Naive B cell (primary cell): ENCODE measurements at regions not wholly inside any gene's neighbourhood (a gene's known extent, or its start where the extent isn't known, plus 50 kb on each side); places are given as distances from the start of the nearest gene placed in this dataset.

Experiments used
- ATAC-seq, 2 donors: fragments of 150-1000 bp; cut with Tn5 transposase; 2 replicates each; pipeline ENCODE4 v1.10.0; 2021; ENCODE audit warnings: low read depth in 2 of 2, mild to moderate bottlenecking in 2 of 2, moderate library complexity in 2 of 2
- DNase-seq: peaks from one replicate; pipeline ENCODE4 v3.0.0; 2022
- H3K27ac Mint-ChIP-seq, 6 donors: one replicate each; pipeline ENCODE4 v1.8.0; 2020 to 2022; ENCODE audit warnings: mild to moderate bottlenecking in 6 of 6, mixed read lengths in 6 of 6, moderate library complexity in 5 of 6, inconsistent platforms in 2 of 6
- H3K27me3 Mint-ChIP-seq, 3 donors: one replicate each; pipeline ENCODE4 v1.8.0; 2021 to 2022; ENCODE audit warnings: mixed read lengths in 3 of 3, mild to moderate bottlenecking in 1 of 3
- H3K36me3 Mint-ChIP-seq, 2 donors: one replicate each; pipeline ENCODE4 v1.8.0; 2020 to 2022; ENCODE audit warnings: mixed read lengths in 2 of 2, inconsistent platforms in 1 of 2, mild to moderate bottlenecking in 1 of 2
- H3K4me1 Mint-ChIP-seq, 3 donors: one replicate each; pipeline ENCODE4 v1.8.0; 2020 to 2022; ENCODE audit warnings: mixed read lengths in 3 of 3, inconsistent platforms in 1 of 3, mild to moderate bottlenecking in 1 of 3, moderate library complexity in 1 of 3
- H3K4me3 Mint-ChIP-seq, 8 donors: one replicate each; pipeline ENCODE4 v1.8.0; 2020 to 2022; ENCODE audit warnings: mild to moderate bottlenecking in 8 of 8, mixed read lengths in 8 of 8, moderate library complexity in 8 of 8, inconsistent platforms in 2 of 8
- H3K9me3 Mint-ChIP-seq, 7 donors: one replicate each; pipeline ENCODE4 v1.8.0; 2020 to 2022; ENCODE audit warnings: mixed read lengths in 7 of 7, mild to moderate bottlenecking in 5 of 7, inconsistent platforms in 2 of 7, moderate library complexity in 1 of 7

GRCh38 chrX:43479070-43479469 lies 177.0 kb upstream of the MAOA start:
- no peak for ATAC-seq
- peaks cover 0 to 8% (median 5%) of the 10 kb centered on the region in 7 donors for H3K9me3 Mint-ChIP-seq
- H3K27ac Mint-ChIP-seq = no peak overlapping the region
- no peak for DNase-seq
- H3K36me3 Mint-ChIP-seq = peaks cover 0 to 9% of the 10 kb centered on the region in 2 donors
- peaks cover 0 to 23% (median 0%) of the 10 kb centered on the region in 3 donors for H3K27me3 Mint-ChIP-seq
- peaks cover 4 to 5% (median 4%) of the 10 kb centered on the region in 3 donors for H3K4me1 Mint-ChIP-seq
- no peak overlapping the region for H3K4me3 Mint-ChIP-seq

DNA sequence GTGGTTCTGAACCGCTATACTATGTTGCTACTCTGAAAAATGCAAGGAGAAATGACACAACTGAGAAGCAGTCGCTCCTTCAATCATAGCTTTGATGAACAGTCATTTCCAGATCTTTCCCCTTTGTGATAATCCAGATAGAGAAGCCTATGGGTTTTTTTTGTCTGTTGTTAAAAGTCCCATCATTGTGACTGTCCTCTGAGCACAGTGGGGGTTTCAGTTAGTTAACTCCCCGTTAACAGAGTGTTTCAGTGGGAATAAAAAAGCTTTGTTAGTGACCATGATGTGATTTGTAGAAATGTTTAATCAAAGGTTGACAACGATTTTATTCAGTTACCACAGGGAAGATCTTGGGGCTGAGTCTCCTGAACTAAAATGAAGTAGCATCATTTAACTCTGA lies 176.2 kb upstream of the MAOA start:
- no peak for ATAC-seq
- H3K9me3 Mint-ChIP-seq = peaks cover 0 to 8% (median 5%) of the 10 kb centered on the region in 7 donors
- H3K4me1 Mint-ChIP-seq = peaks cover 4 to 5% (median 4%) of the 10 kb centered on the region in 3 donors
- DNase-seq = no peak
- H3K36me3 Mint-ChIP-seq = peaks cover 0 to 9% of the 10 kb centered on the region in 2 donors
- no peak overlapping the region for H3K4me3 Mint-ChIP-seq
- H3K27me3 Mint-ChIP-seq = peaks cover 0 to 23% (median 0%) of the 10 kb centered on the region in 3 donors
- H3K27ac Mint-ChIP-seq = peak overlapping the region in 2 of 6 donors; percentile 24 to 47

- peaks cover 0 to 8% (median 5%) of the 10 kb centered on the region in 7 donors for H3K9me3 Mint-ChIP-seq
- ATAC-seq (no peak), DNase-seq (no peak)
- peaks cover 4 to 5% (median 4%) of the 10 kb centered on the region in 3 donors for H3K4me1 Mint-ChIP-seq
- peaks cover 0 to 31% (median 0%) of the 10 kb centered on the region in 3 donors for H3K27me3 Mint-ChIP-seq
- H3K27ac Mint-ChIP-seq = no peak overlapping the region
- peaks cover 0 to 9% of the 10 kb centered on the region in 2 donors for H3K36me3 Mint-ChIP-seq
- H3K4me3 Mint-ChIP-seq = no peak overlapping the region
Observed at GRCh38 chrX:43481576-43481975, 174.5 kb upstream of the MAOA start.

GRCh38 chrX:43493756-43494155 lies 162.3 kb upstream of the MAOA start:
- H3K27me3 Mint-ChIP-seq = peaks cover 0 to 12% (median 0%) of the 10 kb centered on the region in 3 donors
- H3K4me1 Mint-ChIP-seq = no peaks in the 10 kb centered on the region
- ATAC-seq (no peak), DNase-seq (no peak)
- H3K4me3 Mint-ChIP-seq = no peak overlapping the region
- H3K9me3 Mint-ChIP-seq = peaks cover 0 to 12% (median 3%) of the 10 kb centered on the region in 7 donors
- no peaks in the 10 kb centered on the region for H3K36me3 Mint-ChIP-seq
- no peak overlapping the region for H3K27ac Mint-ChIP-seq

DNA sequence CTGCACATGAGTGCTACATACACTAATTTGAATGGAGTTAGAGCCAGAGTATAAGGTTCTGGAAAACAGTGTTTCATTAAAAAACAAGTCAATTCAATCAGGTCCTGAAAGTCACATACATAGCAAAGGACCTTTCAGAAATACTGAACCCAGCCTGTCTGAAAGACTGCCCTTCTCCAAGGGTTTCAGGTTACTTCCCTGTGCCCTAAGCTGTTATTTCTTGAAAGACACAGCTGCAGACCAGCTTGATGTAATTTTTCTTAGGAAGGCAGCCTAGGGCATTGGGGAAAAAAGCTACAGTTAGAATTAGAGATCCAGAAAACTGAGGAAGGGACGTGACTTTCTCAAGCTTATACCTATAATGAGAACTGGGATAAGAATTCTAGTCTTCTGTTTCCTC lies 155.9 kb upstream of the MAOA start:
- Mint-ChIP-seq H3K9me3 (peaks cover 0 to 4% (median 2%) of the 10 kb centered on the region in 7 donors), H3K36me3 (no peaks in the 10 kb centered on the region), H3K4me1 (peaks cover 0 to 8% (median 7%) of the 10 kb centered on the region in 3 donors), H3K27me3 (peaks cover 0 to 26% (median 8%) of the 10 kb centered on the region in 3 donors), H3K27ac (no peak overlapping the region), H3K4me3 (no peak overlapping the region)
- no peak for ATAC-seq
- DNase-seq = no peak

DNA sequence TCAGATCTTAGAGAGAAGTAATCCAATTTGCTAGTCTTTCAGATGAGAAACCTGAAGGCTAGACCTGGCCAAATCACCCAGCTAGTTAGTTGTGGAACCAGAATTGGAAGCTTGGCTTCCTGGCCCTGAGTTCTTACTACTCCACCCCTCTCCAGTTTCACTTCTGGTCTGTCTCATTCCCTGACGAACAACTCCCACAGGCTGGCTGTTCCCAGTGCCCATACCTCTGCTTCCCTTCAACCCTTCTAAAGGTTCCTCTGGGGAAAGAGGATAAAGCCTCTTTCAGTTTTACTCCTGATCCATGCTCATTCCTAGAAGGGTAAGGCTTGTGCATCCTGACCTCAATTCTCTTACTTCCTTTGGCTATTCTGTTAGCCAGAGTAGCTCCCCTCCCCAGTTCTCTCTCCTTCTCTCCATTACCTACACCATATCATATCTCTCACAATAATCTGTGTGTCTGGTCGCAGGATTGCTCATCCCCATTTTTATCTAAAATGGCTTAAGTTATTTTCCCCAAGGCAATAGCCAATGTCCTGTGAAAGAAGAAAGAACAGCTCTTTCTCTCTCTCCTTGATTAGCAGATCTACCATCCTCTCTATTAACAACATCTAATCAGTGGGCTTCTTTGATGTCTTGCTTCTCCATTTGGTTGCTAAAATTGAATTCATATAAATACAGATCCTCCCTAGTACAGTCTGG lies 155.0 kb upstream of the MAOA start:
- peaks cover 0 to 26% (median 8%) of the 10 kb centered on the region in 3 donors for H3K27me3 Mint-ChIP-seq
- peaks cover 0 to 4% (median 2%) of the 10 kb centered on the region in 7 donors for H3K9me3 Mint-ChIP-seq
- ATAC-seq (no peak), DNase-seq (no peak)
- H3K4me1 Mint-ChIP-seq = peaks cover 0 to 8% (median 7%) of the 10 kb centered on the region in 3 donors
- peak overlapping the region in 3 of 6 donors; percentile 2 to 55 (median 14) for H3K27ac Mint-ChIP-seq
- H3K36me3 Mint-ChIP-seq = no peaks in the 10 kb centered on the region
- H3K4me3 Mint-ChIP-seq = no peak overlapping the region

DNA sequence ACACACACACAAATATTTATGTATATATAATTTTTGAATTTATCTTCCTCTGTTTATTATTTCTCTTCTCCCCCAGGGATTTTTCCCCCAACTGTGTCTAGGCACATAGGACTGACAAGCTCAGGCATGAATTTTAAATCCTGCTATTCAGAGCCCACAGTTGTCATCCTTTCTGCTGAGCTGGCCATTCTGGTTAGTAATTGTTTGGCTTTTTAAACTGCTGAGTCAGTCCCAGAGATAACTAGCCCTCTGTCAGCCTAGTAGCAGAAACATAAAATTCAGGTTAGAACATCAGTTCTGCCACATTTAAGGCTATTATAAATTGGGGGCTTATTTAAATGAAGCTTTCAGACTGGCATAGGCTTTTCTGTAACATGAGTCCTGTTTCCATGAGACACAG lies 151.7 kb upstream of the MAOA start:
- H3K27me3 Mint-ChIP-seq = peaks cover 0 to 26% (median 8%) of the 10 kb centered on the region in 3 donors

DNA sequence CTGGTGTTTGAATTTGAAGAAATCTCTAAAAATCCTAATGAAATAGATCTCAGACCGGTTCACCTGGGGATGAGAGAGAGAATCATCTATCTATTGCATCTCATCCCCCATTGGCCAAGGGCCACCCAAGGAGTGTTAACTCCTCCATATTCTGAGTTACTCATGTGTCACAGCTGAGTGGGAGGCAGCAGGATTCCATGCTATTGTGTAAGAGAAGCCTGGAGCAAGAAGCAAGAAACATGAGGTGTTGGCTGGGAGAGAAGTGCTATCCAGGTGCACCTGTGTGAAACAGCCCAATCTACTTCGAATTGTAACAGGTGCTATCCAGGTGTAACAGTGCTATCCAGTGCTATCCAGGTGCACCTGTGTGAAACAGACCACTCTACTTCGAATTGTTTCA lies 150.3 kb upstream of the MAOA start:
- H3K4me3 Mint-ChIP-seq = no peak overlapping the region
- H3K27ac Mint-ChIP-seq = no peak overlapping the region
- H3K4me1 Mint-ChIP-seq = peaks cover 0 to 8% (median 7%) of the 10 kb centered on the region in 3 donors
- H3K9me3 Mint-ChIP-seq = no peaks in the 10 kb centered on the region
- H3K27me3 Mint-ChIP-seq = peaks cover 0 to 26% (median 8%) of the 10 kb centered on the region in 3 donors
- no peaks in the 10 kb centered on the region for H3K36me3 Mint-ChIP-seq
- DNase-seq (no peak), ATAC-seq (no peak)

More for the DNA sequence above, 151.7 kb upstream of the MAOA start:
- Mint-ChIP-seq H3K27ac (no peak overlapping the region), H3K36me3 (no peaks in the 10 kb centered on the region), H3K4me3 (no peak overlapping the region), H3K9me3 (no peaks in the 10 kb centered on the region), H3K4me1 (peaks cover 0 to 8% (median 7%) of the 10 kb centered on the region in 3 donors)
- DNase-seq (no peak), ATAC-seq (no peak)

DNA sequence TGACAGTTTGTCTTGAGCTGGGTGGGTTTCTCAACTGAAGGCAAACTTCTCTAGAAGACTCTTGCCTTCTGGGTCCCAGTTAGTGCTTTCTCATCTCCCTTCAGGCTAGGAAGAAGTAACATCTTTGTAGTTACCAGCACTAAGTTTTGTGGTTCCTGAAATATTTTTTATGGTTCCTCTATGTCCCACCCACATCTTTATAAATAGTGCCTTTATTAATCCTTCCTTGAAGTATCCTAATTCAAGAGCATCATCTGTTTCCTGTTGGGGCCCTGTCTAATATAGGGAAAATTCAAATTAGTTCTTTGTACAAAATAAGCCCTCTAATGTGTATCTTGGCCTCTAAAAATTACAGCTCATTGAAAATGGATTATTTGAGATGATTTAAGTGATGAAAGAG lies 147.4 kb upstream of the MAOA start:
- ATAC-seq (no peak), DNase-seq (no peak)
- no peaks in the 10 kb centered on the region for H3K9me3 Mint-ChIP-seq
- no peaks in the 10 kb centered on the region for H3K36me3 Mint-ChIP-seq
- H3K27ac Mint-ChIP-seq = no peak overlapping the region
- peaks cover 4 to 9% (median 4%) of the 10 kb centered on the region in 3 donors for H3K4me1 Mint-ChIP-seq
- peaks cover 0 to 9% (median 0%) of the 10 kb centered on the region in 3 donors for H3K27me3 Mint-ChIP-seq
- no peak overlapping the region for H3K4me3 Mint-ChIP-seq

GRCh38 chrX:43510209-43510608 lies 145.9 kb upstream of the MAOA start:
- no peak for ATAC-seq
- Mint-ChIP-seq H3K27me3 (peaks cover 0 to 17% (median 3%) of the 10 kb centered on the region in 3 donors), H3K36me3 (no peaks in the 10 kb centered on the region), H3K9me3 (peaks cover 0 to under 1% (median 0%) of the 10 kb centered on the region in 7 donors), H3K4me1 (peaks cover 4 to 10% (median 4%) of the 10 kb centered on the region in 3 donors), H3K4me3 (no peak overlapping the region), H3K27ac (no peak overlapping the region)
- no peak for DNase-seq

DNA sequence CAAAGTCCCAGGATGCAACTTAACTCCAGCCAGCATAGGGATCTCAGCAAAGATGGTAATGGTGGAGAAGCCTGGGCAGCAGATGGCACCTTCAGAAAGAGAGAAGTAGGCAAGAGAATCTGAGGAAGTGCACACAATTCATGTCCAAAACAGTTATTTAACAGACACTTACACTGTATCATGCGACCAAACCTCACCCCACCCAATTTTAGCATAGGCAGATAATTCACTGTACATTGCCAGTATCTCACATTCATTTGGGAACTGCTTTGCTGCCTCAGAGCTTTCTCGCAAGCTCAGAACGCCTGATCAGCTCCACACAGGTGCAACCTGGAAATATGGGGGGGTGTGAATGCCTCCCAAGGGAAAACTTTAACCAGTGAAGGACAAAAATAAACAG lies 143.0 kb upstream of the MAOA start:
- Mint-ChIP-seq H3K36me3 (no peaks in the 10 kb centered on the region), H3K4me3 (no peak overlapping the region), H3K4me1 (peaks cover 4 to 10% (median 4%) of the 10 kb centered on the region in 3 donors), H3K27ac (no peak overlapping the region), H3K9me3 (peaks cover 0 to 5% (median 0%) of the 10 kb centered on the region in 7 donors), H3K27me3 (peaks cover 3 to 12% (median 8%) of the 10 kb centered on the region in 3 donors)
- ATAC-seq = no peak
- DNase-seq = no peak

DNA sequence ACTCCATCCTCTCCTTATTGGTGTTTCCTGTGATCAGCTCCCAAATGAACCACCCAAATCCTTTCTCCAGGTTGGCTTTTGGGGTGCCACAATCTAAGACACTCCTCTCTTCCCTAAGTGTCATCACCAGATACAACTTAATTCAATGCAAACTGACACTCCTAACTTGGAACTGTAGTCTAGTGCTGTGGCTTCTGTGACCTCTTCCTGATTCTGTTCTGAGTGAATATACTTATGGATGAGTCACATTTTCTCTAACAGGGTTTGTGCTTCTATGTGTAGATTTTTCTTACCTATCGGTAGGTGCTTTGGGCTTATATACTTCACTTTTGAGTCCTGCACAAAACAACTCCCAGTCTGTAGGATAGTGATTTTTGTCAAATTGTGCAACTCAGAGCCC lies 141.3 kb upstream of the MAOA start:
- DNase-seq (no peak), ATAC-seq (no peak)
- peaks cover 0 to 8% (median 0%) of the 10 kb centered on the region in 7 donors for H3K9me3 Mint-ChIP-seq
- H3K4me1 Mint-ChIP-seq = peaks cover 4 to 10% (median 4%) of the 10 kb centered on the region in 3 donors
- no peaks in the 10 kb centered on the region for H3K36me3 Mint-ChIP-seq
- no peak overlapping the region for H3K27ac Mint-ChIP-seq
- no peak overlapping the region for H3K4me3 Mint-ChIP-seq
- peaks cover 3 to 11% (median 10%) of the 10 kb centered on the region in 3 donors for H3K27me3 Mint-ChIP-seq

DNA sequence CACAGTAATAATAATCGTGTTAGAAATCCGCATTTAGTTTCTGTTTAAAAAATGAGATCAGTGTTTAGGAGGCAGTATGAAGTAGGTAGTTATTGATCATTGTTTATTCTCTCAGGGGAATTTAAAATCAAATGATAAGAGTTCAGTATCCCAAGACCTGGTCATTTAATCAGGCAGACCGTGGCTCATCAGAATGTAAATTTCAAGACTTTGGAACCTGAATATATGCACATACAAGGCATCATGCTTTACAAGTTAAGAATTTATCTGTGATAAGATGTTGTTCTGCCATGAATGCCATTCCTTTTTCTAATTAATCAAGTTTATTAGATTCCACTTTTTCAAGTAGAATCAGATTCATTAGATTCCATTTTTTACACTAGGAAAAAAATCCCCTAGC lies 133.5 kb upstream of the MAOA start:
- ATAC-seq = no peak
- Mint-ChIP-seq H3K4me3 (no peak overlapping the region), H3K36me3 (peaks cover 0 to 7% of the 10 kb centered on the region in 2 donors), H3K9me3 (peaks cover 0 to 26% (median 4%) of the 10 kb centered on the region in 7 donors), H3K27me3 (peaks cover 0 to 34% (median 8%) of the 10 kb centered on the region in 3 donors), H3K4me1 (no peaks in the 10 kb centered on the region), H3K27ac (no peak overlapping the region)
- no peak for DNase-seq
